ENCODE measurements at regions not wholly inside any gene's neighbourhood (a gene's known extent, or its start where the extent isn't known, plus 50 kb on each side); places are given as distances from the start of the nearest gene placed in this dataset.
A peak's percentile ranks its signal among the peaks of the same experiment; 100 is the strongest.

DNA sequence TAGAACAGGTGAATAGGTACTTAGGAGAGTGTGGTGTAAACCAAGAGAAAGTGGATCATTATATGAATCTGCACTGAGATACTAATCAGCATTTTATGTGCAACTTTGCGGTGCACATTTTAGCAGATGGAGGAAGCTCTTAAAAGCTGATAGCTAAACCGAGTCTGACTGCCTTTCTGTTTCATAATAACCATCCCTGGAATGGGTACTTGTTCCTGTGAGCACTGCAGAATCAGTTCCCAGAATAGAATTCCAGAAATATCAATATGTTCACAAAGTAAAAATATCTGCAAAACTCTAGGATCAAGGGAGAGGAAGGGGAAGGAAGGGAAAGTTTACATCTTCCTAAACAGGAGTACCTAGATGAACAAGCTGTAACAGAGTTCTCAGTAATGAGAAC, 432.2 kb upstream of the HNRNPA3 start:
- Histone ChIP-seq H3K4me1 (peaks cover 0 to 13% (median 0%) of the 10 kb centered on the region in 9 donors), H3K4me3 (no peak overlapping the region), H3K27ac (no peak overlapping the region), H3K27me3 (no peaks in the 10 kb centered on the region), H3K9me3 (peaks cover 0 to 11% (median 0%) of the 10 kb centered on the region in 11 donors), H3K36me3 (no peaks in the 10 kb centered on the region)
- no peak for ATAC-seq
- intact Hi-C loops (cut with DNase I) = no loop called here
- TF ChIP-seq, protein P1, sequence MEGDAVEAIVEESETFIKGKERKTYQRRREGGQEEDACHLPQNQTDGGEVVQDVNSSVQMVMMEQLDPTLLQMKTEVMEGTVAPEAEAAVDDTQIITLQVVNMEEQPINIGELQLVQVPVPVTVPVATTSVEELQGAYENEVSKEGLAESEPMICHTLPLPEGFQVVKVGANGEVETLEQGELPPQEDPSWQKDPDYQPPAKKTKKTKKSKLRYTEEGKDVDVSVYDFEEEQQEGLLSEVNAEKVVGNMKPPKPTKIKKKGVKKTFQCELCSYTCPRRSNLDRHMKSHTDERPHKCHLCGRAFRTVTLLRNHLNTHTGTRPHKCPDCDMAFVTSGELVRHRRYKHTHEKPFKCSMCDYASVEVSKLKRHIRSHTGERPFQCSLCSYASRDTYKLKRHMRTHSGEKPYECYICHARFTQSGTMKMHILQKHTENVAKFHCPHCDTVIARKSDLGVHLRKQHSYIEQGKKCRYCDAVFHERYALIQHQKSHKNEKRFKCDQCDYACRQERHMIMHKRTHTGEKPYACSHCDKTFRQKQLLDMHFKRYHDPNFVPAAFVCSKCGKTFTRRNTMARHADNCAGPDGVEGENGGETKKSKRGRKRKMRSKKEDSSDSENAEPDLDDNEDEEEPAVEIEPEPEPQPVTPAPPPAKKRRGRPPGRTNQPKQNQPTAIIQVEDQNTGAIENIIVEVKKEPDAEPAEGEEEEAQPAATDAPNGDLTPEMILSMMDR (IDR thresholded peaks at IDR 0.05) = no peak
- DNase-seq = no peak
- 61 to 73% methylated on average over 2 of the region's 2 CpGs for WGBS, 2 donors

DNA sequence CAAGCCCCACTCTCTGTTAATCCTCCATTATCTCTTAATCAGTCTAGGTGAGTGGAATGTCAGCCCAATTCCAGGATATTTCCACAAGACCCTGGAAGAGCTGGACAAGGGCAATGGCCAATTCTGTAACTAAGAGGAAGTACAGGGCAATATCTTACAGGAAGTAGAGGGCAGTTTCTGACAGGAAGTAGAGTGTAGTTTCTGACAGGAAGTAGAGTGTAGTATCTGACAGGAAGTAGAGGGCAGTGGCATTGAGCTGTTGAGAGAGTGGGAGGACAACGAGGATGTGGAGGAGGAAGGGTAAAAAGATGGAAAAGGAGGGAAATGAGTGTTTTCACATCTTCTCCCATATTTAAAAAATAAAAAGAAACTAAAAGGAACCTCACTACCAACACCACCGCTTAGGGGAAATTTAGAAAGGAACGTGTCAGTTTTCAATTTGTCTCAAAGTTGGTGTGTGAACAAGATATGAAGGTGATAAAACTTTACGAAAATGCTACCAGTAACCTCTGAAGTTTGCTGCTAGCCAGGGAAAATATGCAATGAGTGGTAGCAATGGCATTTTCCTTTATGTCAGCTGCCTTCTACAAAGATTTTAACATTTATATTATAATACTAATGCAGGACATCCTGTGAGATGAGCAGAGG, 430.9 kb upstream of the HNRNPA3 start:
- TF ChIP-seq, protein P1 (IDR thresholded peaks at IDR 0.05) = no peak
- intact Hi-C loops (cut with DNase I) = no loop called here
- Histone ChIP-seq H3K4me1 (peaks cover 0 to 13% (median 0%) of the 10 kb centered on the region in 9 donors), H3K9me3 (peaks cover 0 to 11% (median 0%) of the 10 kb centered on the region in 11 donors), H3K27ac (no peak overlapping the region), H3K4me3 (no peak overlapping the region), H3K27me3 (no peaks in the 10 kb centered on the region), H3K36me3 (no peaks in the 10 kb centered on the region)
- no peak for ATAC-seq
- DNase-seq = no peak
- 67 to 76% methylated on average over 4 of the region's 4 CpGs for WGBS, 2 donors

DNA sequence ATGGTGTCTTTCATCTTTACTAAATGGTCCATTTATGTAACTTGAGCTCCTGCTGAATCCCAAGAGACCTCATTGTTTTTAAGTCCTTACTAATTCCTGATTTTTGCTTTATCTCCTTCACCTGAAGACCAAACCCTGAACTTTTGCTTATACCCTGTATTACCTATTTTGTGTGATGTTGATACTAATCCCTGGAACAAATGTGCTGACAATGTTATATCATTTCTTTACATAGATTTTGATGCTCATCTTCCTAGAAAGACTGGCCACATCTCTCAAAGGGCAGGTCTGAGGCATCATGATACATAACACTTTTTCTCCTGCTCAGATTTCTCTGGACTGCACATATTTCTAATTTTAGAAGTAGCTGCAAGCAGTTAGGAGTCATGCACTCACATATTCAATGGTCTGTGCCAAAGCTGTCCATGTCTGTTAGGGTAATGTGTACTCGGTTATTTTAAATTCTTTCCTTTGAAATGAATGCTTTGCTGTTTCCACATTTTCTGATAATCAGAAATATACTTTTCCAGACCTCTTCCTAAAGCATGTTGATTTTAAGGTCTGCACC, 427.9 kb upstream of the HNRNPA3 start:
- DNase-seq (no peak), ATAC-seq (peak in 5 of 8 donors; percentile 47 to 71 (median 66))
- 54 to 55% methylated on average over 1 of the region's 1 CpG for WGBS, 2 donors
- H3K36me3 ChIP-seq = no peaks in the 10 kb centered on the region
- H3K27me3 ChIP-seq = no peaks in the 10 kb centered on the region
- intact Hi-C loops (cut with DNase I) = no loop called here
- peaks cover 0 to 10% (median 0%) of the 10 kb centered on the region in 9 donors for H3K4me1 ChIP-seq
- no peak overlapping the region for H3K4me3 ChIP-seq
- no peak overlapping the region for H3K27ac ChIP-seq
- TF ChIP-seq, protein P1 (IDR thresholded peaks at IDR 0.05) = no peak
- peaks cover 0 to 11% (median 0%) of the 10 kb centered on the region in 11 donors for H3K9me3 ChIP-seq

DNA sequence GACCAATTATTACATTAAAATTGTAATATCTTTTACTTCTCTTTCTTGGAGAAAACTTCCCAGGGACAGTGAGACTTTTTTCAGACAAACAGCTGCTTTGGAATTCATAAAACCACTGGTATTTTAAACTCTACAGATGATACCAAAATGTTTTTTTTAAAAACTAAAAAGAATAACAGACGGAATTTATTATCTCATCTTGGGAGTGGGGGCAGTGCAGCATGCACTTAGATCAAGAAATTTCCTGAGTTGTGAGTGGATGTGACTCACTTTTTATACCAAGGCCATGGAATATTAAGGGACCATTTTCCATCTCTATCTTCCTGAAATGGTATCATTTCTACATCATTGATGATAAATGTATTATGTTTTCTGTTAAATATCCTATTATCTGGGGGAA, 422.8 kb upstream of the HNRNPA3 start:
- DNase-seq (no peak), ATAC-seq (peak in 2 of 8 donors; percentile 28 to 44)
- intact Hi-C loops (cut with DNase I) = no loop called here
- no peaks in the 10 kb centered on the region for H3K36me3 ChIP-seq
- no peak overlapping the region for H3K4me3 ChIP-seq
- peaks cover 0 to 7% (median 0%) of the 10 kb centered on the region in 9 donors for H3K4me1 ChIP-seq
- no peaks in the 10 kb centered on the region for H3K9me3 ChIP-seq
- 47 to 56% methylated on average over 1 of the region's 1 CpG for WGBS, 2 donors
- peak overlapping the region in 1 of 10 donors; percentile 4 for H3K27ac ChIP-seq
- TF ChIP-seq, protein P1 (IDR thresholded peaks at IDR 0.05) = no peak
- H3K27me3 ChIP-seq = no peaks in the 10 kb centered on the region

Data from heart right ventricle (tissue), 16 donors.